Renal cortex interstitium (tissue), 11 donors: ENCODE measurements at regions not wholly inside any gene's neighbourhood (a gene's known extent, or its start where the extent isn't known, plus 50 kb on each side); places are given as distances from the start of the nearest gene placed in this dataset.

Source experiments
- DNase-seq, 11 donors: peaks; one replicate each; pipeline ENCODE4 v3.0.0-alpha.2; 2013; ENCODE audit warnings: low read depth in 9 of 11, low spot score in 4 of 11; ENCODE audit errors: extremely low read depth in 1 of 11

DNA sequence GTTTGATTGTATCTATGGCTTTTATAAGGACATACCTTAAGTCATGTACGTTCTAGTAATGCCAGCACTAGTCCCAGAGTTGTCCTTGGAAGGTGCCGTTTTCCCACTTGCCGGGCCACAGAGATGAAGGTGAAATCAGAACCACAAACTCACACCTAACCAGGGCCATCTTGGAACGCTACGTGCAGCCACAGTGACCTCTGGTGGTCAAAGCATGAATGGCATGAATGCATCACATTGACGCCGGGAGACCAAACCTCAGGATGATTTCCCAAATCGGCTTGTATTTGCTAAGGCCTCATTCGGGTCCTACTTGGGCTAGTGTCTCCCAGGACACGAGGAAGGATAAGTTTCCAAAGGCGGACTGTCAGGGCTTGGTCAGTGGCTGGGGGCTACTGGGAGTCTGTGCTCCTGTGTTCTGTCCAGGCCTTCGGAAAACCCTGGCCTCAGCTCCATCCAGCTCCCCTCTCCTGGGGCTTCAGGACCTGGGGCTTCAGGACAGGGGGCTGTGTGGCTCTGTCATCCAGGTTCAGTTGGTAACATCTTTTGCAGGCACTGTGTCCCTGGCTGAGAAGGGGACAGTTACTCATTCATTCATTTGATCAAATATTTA lies 260.5 kb downstream of the PRDM2 start:
- peak; percentile 31 to 70 (median 60) for DNase-seq

DNA sequence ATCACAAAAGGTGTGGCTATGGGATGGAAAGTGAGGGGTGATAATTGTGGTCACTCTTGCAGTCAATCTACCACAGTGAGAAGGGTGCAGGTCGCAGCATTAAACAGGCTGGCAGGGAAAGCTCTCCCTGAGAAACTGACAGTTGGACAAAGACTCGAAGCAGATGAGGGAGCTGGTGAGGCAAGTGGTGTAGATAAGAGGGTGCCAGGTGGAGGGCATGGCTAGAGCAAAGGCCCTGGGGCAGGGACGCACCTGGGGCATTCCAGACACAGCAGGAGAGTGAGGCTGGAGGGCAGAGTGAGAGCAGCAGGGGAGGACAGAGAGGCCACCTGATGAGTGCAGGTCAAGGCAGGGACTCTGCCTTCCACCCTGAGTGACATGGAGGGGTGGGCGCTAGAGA lies 264.8 kb downstream of the PRDM2 start:
- DNase-seq: no peak

DNA sequence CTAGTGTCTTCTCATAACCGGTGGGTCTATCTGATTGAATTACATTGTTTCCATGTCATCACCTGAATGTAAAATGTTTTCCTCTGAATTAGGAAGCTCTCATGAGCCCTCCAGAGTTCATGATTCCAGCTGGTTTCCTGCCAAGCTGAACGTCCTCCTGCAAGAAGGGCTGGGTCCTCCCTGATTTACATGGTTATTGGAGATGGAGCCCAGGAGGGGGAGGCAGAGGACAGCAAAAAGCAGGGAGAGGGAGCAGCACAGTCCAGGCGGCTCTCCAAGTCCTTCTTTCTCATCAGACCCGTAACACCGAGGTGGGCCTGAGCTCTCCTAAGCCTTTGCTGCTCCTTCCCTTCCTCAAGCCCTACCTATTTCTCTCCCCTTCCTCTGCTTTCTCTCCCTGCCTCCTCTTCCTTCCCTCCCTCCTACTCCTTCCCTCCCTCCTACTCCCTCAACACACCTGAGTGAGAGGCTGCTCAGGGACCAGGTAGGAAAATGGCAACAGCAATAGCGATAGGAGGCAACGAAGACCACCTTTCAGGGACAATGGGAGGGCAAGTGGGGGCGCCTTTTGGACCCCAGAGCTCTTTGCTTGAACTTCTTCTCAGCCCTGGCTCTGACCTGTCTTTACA lies 265.9 kb downstream of the PRDM2 start:
- DNase-seq: peak; percentile 63 to 81 (median 70)

- DNase-seq: no peak
Measured at GRCh38 chr1:13967707-13968106, 267.7 kb downstream of the PRDM2 start.

- DNase-seq: no peak
Measured at GRCh38 chr1:13968361-13968760, 268.4 kb downstream of the PRDM2 start.

- no peak for DNase-seq
Measured at GRCh38 chr1:13970631-13971247, 270.8 kb downstream of the PRDM2 start.

GRCh38 chr1:13976485-13976884 lies 276.5 kb downstream of the PRDM2 start:
- DNase-seq: no peak

GRCh38 chr1:13981142-13981541 lies 281.2 kb downstream of the PRDM2 start:
- DNase-seq: no peak

DNA sequence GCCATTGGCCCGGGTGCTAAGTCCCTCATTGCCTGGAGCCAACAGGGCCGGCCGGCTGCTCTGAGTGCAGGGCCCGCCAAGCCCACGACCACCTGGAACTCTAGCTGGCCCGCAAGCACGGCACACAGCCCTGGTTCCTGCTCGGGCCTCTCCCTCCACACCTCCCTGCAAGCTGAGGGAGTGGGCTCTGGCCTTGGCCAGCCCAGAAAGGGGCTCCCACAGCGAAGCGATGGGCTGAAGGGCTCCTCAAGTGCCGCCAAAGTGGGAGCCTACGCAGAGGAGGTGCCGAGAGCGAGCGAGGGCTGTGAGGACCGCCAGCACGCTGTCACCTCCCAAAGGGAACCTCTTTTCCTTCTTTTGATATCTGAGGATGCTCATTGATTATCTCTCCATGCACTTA lies 283.4 kb downstream of the PRDM2 start:
- DNase-seq: no peak

DNA sequence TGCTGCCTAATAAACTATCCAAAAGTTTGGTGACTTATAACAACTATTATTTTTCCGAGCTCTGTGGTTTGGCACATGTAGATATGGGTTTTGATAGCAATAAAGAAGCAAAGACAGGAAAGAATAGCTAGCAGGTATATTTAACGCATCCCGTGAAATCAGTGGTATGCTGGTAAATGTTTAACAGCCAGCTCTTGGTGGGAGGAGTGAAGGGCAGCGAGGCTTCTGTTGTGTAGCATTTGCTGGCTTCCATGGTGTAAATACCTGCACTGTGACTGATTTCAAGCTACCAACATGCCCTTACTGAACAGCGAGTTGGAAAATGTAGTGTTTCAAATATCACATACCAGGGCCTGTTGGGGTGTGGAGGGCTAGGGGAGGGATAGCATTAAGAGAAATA lies 291.0 kb downstream of the PRDM2 start:
- DNase-seq: peak in 7 of 11 donors; percentile 8 to 52 (median 26)

- no peak for DNase-seq
Measured at GRCh38 chr1:13992489-13993285, 292.7 kb downstream of the PRDM2 start.

DNA sequence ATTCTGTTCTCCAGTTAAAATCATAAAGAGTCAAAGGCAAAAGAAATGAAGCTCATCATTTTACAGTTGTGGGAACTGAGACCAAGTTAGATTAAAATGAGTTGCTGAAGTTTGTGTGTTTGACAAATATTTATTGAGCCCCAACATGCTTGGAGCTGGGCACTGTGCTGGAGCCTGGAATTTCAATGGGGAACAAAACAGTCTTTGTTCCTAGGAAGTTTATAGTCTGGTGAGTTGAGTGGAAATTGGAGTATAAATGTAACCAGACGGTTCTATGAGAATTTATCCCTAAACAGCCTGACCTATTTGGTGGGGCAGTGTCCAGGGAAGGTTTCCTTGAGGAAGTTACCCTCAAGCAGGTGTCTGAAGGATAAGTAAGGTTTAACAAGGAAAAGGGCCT lies 294.4 kb downstream of the PRDM2 start:
- DNase-seq: no peak

GRCh38 chr1:13996334-13996733 lies 296.3 kb downstream of the PRDM2 start:
- DNase-seq: no peak

DNA sequence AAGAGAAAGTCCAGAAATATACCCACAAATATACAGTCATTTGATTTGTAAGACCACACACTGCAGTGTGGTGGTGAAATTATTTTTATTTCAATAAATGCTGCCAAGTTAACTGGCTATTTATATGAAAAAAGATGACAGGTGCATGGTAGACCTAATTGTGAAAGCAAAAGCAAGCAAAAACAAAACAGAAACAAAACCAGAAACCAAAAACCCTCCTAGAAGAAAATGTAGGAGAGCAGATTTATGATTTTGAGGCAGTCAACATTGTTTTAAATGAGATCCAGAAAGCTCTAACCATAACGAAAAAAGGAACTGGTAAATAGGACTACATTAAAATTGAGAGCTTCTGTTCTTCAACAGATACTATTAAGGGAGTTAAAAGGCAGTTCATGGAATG lies 303.6 kb downstream of the PRDM2 start:
- no peak for DNase-seq

DNA sequence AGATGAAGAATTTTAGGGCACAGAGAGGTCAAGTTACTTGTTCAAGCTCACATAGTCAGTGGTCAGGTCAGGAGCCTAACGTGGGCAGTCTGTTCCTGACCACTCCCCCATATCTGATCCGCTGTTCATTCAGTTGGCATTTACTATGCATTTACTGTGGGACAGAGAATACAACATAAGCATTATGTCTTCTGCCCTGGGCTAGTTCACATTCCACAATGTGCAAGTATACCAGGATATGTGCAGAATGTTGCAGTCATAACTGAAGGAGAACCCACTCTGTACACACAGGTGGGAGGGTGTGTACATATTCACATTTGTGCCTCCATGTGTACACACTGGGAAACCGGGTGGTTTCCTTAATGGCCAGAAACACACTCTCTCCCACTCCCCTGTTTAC lies 309.6 kb downstream of the PRDM2 start:
- no peak for DNase-seq

GRCh38 chr1:14010476-14010875 lies 310.5 kb downstream of the PRDM2 start:
- DNase-seq: no peak

DNA sequence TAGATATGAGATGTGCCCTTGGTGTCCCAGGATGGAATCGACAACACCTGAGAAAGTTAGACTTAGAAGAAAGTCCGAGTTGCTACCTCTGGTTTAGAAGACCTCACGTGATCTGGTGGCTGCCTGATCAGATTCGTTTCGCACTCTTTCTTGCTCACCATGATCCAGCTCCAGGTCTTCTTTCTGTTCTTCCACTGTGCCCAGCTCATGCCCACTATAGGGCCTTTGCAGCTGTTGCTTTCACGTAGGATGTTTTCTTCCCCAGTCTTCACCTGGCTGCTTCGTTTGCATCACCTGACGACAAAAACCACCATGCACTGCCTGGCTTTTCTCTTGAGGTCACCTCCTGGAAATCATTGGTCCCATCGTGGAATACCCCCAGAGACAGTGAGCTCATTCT lies 311.1 kb downstream of the PRDM2 start:
- no peak for DNase-seq

DNA sequence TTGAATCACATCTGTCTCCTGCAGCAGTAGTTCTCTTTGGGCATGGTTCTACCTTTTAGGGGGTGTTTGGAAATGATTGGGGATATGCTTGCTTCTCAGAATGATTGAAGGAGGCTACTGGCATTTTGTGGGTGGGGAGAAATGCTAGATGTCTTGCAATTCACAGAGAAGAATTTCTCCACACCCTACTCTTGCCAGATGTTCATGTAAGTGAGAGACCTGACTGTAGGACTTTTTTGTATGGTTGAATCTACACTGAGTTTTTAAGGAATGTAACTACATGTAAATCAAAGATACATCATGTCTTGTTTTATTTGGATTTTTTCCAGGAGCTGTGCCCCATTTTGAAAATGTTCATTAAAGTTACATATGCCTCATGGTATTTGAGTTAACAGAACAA lies 311.9 kb downstream of the PRDM2 start:
- no peak for DNase-seq

DNA sequence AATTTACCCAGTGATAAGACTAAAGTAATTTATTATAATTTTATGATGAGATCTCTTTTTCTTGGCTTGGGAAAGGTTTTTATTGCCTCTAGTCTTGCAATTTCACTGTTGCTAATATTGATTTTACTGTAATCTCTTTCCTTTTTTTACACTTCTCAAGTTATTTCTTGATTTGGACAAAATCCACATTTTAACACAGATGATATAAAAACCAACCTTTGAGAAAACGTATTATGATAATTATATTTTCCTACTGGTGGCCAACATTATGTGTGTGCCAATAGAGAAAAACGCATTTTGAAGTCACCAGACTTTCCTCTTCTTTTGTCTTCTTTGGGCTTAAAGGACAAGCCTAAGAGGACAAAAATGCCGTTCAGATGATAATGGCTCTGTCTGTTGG lies 314.9 kb downstream of the PRDM2 start:
- DNase-seq: no peak

DNA sequence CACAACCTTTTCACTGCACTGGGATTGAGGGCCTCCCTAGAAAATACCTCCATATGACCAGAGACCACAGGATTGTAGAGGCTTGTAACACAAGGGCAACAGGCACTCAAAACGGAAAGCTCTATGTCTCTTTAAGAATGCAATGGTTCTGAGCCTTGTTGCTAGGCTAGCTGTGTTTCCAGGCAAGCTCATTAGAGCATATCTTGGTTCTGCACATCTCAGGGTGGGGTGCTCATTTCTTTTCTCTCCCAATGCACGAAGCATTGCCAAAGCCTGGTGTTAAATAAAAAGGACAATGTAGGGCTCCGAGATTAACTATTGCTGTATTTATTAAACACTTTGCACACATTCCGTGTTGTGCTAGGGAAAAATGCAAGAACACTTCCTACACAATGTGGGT lies 315.9 kb downstream of the PRDM2 start:
- DNase-seq: no peak
